ENCODE measurements at regions not wholly inside any gene's neighbourhood (a gene's known extent, or its start where the extent isn't known, plus 50 kb on each side); places are given as distances from the start of the nearest gene placed in this dataset.

DNA sequence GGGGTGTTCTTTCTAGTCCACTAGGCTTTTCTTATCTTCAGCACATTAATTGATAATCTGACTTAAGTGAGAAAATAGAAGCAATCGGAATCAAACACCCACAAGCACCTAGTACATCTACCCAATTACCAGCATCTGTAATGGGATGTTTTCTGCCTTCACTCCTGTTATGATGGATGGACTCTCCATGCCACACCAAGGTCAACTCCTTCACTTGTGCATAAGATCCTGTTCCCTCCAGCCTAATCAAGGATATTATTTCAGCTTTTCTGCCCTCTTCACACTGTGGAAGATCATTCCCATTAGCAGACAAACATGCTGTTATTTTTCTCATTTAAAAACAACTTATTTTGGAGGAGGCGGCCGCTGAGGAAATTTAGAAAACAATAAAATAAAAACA is 162.0 kb upstream of the EDIL3 start:
- no peak overlapping the region for H3K27ac Mint-ChIP-seq
- no peaks in the 10 kb centered on the region for H3K9me3 Mint-ChIP-seq
- DNase-seq (ENCODE audit: extremely low spot score, unreplicated experiment): no peak
- no peaks in the 10 kb centered on the region for H3K27me3 Mint-ChIP-seq
- TF ChIP-seq, protein P1, sequence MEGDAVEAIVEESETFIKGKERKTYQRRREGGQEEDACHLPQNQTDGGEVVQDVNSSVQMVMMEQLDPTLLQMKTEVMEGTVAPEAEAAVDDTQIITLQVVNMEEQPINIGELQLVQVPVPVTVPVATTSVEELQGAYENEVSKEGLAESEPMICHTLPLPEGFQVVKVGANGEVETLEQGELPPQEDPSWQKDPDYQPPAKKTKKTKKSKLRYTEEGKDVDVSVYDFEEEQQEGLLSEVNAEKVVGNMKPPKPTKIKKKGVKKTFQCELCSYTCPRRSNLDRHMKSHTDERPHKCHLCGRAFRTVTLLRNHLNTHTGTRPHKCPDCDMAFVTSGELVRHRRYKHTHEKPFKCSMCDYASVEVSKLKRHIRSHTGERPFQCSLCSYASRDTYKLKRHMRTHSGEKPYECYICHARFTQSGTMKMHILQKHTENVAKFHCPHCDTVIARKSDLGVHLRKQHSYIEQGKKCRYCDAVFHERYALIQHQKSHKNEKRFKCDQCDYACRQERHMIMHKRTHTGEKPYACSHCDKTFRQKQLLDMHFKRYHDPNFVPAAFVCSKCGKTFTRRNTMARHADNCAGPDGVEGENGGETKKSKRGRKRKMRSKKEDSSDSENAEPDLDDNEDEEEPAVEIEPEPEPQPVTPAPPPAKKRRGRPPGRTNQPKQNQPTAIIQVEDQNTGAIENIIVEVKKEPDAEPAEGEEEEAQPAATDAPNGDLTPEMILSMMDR (conservative IDR thresholded peaks at IDR 0.05): no peak
- no peaks in the 10 kb centered on the region for H3K36me3 Mint-ChIP-seq
- H3K4me3 Mint-ChIP-seq: no peak overlapping the region
- H3K4me1 Mint-ChIP-seq (ENCODE audit: unreplicated experiment): no peaks in the 10 kb centered on the region

DNA sequence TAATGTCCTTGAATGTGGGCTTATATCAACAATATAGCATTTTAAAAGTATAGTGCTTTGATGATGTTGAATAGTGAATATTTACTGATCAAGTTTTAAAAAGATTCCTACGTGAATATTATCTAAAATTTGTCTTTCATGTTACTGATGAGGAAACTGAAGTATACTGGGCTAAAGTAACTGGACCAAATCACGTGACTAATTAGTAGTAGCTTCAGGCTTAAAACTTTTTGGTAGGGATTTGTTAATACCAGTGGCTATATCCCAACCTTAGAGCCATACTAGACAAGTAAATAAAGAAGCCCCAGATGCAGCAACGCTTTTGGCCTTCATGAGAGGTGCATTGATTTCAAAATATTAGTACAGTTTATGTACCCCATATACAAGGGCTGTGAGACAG is 152.1 kb upstream of the EDIL3 start:
- H3K36me3 Mint-ChIP-seq: no peaks in the 10 kb centered on the region
- TF ChIP-seq, protein P1 (conservative IDR thresholded peaks at IDR 0.05): no peak
- no peaks in the 10 kb centered on the region for H3K4me1 Mint-ChIP-seq (ENCODE audit: unreplicated experiment)
- H3K27me3 Mint-ChIP-seq: no peaks in the 10 kb centered on the region
- DNase-seq (ENCODE audit: extremely low spot score, unreplicated experiment): no peak
- H3K9me3 Mint-ChIP-seq: no peaks in the 10 kb centered on the region
- H3K27ac Mint-ChIP-seq: no peak overlapping the region
- H3K4me3 Mint-ChIP-seq: no peak overlapping the region

DNA sequence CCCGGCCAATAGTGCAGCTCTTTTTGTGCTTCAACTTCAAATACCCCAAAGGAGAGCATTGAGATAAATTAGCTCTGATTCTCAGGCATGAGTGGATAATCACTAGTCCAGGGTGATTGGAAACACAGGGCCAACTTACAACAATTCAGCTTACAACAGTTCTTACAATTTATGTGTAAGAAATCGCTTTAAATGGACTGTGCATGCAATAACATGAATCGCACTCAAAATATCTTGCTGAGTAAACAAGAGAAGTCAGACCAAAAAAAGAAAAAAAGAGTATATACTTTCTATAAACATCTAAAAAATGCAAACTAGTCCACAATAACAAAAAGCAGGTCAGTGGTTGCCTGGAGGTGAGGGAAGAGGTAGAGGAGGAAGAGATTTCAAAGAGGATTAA is 150.6 kb upstream of the EDIL3 start:
- H3K27me3 Mint-ChIP-seq: no peaks in the 10 kb centered on the region
- TF ChIP-seq, protein P1 (conservative IDR thresholded peaks at IDR 0.05): no peak
- no peak overlapping the region for H3K4me3 Mint-ChIP-seq
- H3K36me3 Mint-ChIP-seq: no peaks in the 10 kb centered on the region
- DNase-seq (ENCODE audit: extremely low spot score, unreplicated experiment): no peak
- H3K27ac Mint-ChIP-seq: no peak overlapping the region
- no peaks in the 10 kb centered on the region for H3K9me3 Mint-ChIP-seq
- H3K4me1 Mint-ChIP-seq (ENCODE audit: unreplicated experiment): no peaks in the 10 kb centered on the region

DNA sequence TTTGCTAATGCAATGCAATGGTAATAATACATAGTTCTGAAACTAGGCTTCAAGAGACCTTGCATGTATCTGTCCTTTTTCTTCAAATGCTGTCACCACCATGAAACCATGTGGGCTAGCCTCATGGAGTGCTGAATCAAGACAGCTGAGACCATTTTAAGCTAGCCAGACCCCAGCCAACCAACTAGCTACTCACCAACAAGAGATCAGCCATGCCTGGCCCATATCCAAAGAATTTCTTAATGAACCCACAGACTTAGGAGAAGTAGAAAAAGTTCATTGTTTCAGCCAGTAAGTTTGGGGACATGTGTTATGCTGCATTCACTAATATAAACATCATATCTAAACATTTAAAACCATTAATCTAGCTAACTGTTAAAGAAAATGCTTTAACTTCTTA is 139.8 kb upstream of the EDIL3 start:
- H3K9me3 Mint-ChIP-seq: no peaks in the 10 kb centered on the region
- TF ChIP-seq, protein P1 (conservative IDR thresholded peaks at IDR 0.05): no peak
- no peaks in the 10 kb centered on the region for H3K36me3 Mint-ChIP-seq
- no peaks in the 10 kb centered on the region for H3K27me3 Mint-ChIP-seq
- H3K4me3 Mint-ChIP-seq: no peak overlapping the region
- no peaks in the 10 kb centered on the region for H3K4me1 Mint-ChIP-seq (ENCODE audit: unreplicated experiment)
- DNase-seq (ENCODE audit: extremely low spot score, unreplicated experiment): no peak
- no peak overlapping the region for H3K27ac Mint-ChIP-seq

DNA sequence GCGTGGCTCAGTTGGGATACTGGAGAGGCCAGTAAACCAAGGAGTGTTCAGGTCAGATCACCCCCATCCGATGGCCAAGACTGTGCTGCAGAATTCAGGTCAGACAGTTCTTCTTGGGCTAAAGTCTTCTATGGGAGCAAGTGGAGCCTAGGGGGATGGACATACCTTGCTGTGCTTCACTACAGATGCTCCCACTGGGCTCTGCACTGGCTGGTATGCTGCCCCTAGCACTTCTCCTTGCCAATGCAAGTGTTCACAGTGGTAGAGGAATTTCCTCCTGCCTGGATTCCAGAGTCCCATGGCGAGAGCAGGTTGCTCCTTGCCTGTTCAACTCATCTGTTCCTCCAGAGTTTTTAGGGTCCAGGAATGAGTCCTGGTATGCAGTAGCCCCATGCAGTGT is 134.2 kb upstream of the EDIL3 start:
- TF ChIP-seq, protein P1 (conservative IDR thresholded peaks at IDR 0.05): no peak
- Mint-ChIP-seq H3K4me3 (no peak overlapping the region), H3K9me3 (no peaks in the 10 kb centered on the region), H3K27me3 (no peaks in the 10 kb centered on the region), H3K36me3 (no peaks in the 10 kb centered on the region), H3K4me1 (ENCODE audit: unreplicated experiment) (no peaks in the 10 kb centered on the region), H3K27ac (no peak overlapping the region)
- no peak for DNase-seq (ENCODE audit: extremely low spot score, unreplicated experiment)

DNA sequence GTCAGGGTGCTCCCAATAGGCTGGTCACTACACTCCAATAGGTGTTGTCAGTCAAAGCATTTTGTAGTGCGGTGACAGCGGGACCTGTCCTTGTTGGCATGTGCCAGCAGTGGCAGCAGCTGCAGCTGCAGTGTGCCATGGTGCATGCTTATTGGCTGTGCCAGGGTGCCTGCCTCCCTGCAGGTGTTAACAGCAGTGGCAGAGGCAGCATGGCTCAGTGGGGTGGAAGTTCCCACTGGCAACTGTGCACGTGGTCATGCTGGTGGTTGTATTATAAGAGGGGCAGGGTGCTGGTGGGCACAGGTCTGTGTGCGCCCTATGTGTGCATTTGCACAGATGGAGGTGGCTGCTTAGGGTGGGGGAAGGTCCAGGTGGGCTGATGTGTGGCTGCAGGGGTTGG is 133.7 kb upstream of the EDIL3 start:
- no peaks in the 10 kb centered on the region for H3K36me3 Mint-ChIP-seq
- DNase-seq (ENCODE audit: extremely low spot score, unreplicated experiment): no peak
- TF ChIP-seq, protein P1 (conservative IDR thresholded peaks at IDR 0.05): no peak

More for the DNA sequence above, 133.7 kb upstream of the EDIL3 start:
- no peaks in the 10 kb centered on the region for H3K9me3 Mint-ChIP-seq
- H3K4me1 Mint-ChIP-seq (ENCODE audit: unreplicated experiment): no peaks in the 10 kb centered on the region
- H3K27me3 Mint-ChIP-seq: no peaks in the 10 kb centered on the region
- no peak overlapping the region for H3K27ac Mint-ChIP-seq
- no peak overlapping the region for H3K4me3 Mint-ChIP-seq

Measured in type B pancreatic cell (in vitro differentiated cells).